ENCODE measurements at regions not wholly inside any gene's neighbourhood (a gene's known extent, or its start where the extent isn't known, plus 50 kb on each side); places are given as distances from the start of the nearest gene placed in this dataset.

DNA sequence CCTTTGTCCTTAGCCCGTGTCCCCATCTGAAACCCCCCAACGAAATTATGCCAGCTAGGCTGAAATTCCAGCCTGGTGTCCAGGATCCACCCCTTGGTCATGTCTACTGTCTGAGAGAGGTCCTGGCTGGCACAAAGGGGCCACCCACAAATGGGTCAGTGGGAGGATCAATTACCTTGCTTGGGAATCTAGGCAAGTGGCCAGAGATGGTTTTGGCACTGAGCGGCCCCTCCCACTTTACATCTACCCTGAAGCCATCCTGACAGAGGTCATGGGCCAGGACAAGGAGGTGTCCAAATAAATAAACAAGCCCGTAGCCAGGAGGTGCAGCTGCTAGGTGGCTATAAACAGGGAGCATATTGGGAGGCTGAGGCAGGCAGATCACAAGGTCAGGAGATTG lies 311.5 kb downstream of the MN1 start:
- TF ChIP-seq RAD21 (IDR thresholded peaks at IDR 0.05 in 1 of 2, conservative IDR thresholded peaks at IDR 0.05 in 1 of 2; ENCODE audit: low read depth in 2 of 2, low read length in 2 of 2) (no peak), BACH1 (IDR thresholded peaks at IDR 0.05; ENCODE audit: low read length) (no peak), CREB1 (IDR thresholded peaks at IDR 0.05) (no peak), EP300 (IDR thresholded peaks at IDR 0.05; ENCODE audit: borderline replicate concordance in 1 of 2, low read depth in 2 of 2, low read length in 2 of 2) (no peak), NRF1 (IDR thresholded peaks at IDR 0.05; ENCODE audit: low read depth, low read length) (no peak), RXRA (IDR thresholded peaks at IDR 0.05; ENCODE audit: insufficient read depth, low read depth, low read length) (no peak), SIRT6 (IDR thresholded peaks at IDR 0.05; ENCODE audit: low read length) (no peak), ZNF274 (IDR thresholded peaks at IDR 0.05; ENCODE audit: borderline replicate concordance, extremely low read depth, low read length) (no peak), GTF2F1 (IDR thresholded peaks at IDR 0.05; ENCODE audit: borderline replicate concordance, low read depth, low read length) (no peak), EGR1 (IDR thresholded peaks at IDR 0.05; ENCODE audit: borderline replicate concordance, low read depth, low read length) (no peak)
- TF ChIP-seq, protein P1, sequence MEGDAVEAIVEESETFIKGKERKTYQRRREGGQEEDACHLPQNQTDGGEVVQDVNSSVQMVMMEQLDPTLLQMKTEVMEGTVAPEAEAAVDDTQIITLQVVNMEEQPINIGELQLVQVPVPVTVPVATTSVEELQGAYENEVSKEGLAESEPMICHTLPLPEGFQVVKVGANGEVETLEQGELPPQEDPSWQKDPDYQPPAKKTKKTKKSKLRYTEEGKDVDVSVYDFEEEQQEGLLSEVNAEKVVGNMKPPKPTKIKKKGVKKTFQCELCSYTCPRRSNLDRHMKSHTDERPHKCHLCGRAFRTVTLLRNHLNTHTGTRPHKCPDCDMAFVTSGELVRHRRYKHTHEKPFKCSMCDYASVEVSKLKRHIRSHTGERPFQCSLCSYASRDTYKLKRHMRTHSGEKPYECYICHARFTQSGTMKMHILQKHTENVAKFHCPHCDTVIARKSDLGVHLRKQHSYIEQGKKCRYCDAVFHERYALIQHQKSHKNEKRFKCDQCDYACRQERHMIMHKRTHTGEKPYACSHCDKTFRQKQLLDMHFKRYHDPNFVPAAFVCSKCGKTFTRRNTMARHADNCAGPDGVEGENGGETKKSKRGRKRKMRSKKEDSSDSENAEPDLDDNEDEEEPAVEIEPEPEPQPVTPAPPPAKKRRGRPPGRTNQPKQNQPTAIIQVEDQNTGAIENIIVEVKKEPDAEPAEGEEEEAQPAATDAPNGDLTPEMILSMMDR (IDR thresholded peaks at IDR 0.05; ENCODE audit: control extremely low read depth in 1 of 3, insufficient read depth in 1 of 3, low read depth in 1 of 3, low read length in 3 of 3): no peak
- TF ChIP-seq, protein P2, sequence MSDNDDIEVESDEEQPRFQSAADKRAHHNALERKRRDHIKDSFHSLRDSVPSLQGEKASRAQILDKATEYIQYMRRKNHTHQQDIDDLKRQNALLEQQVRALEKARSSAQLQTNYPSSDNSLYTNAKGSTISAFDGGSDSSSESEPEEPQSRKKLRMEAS (IDR thresholded peaks at IDR 0.05): no peak

Data from H1 (cell line).